H1 (cell line): ENCODE measurements at regions not wholly inside any gene's neighbourhood (a gene's known extent, or its start where the extent isn't known, plus 50 kb on each side); places are given as distances from the start of the nearest gene placed in this dataset.

ENCODE experiments used
- CTCF ChIA-PET: fragments of 300-600 bp; sonication (Branson Sonifier 250); formaldehyde crosslinking; loops from one replicate; lab custom pipeline; 2021; ENCODE audit not compliant: partially characterized antibody; lab: Charles Lee
- POLR2A ChIA-PET: fragments of 300-600 bp; sonication (Branson Sonifier 250); formaldehyde crosslinking; loops from one replicate; lab custom pipeline; 2021; ENCODE audit warnings: inconsistent platforms; ENCODE audit not compliant: partially characterized antibody; lab: Charles Lee
- DNase-seq, 2 experiments: peaks; one replicate each; pipeline versions ENCODE4 v3.0.0 to v3.0.0-alpha.2; 2010 to 2022; ENCODE audit warnings: low spot score in 2 of 2, low read depth in 1 of 2, mixed read lengths in 1 of 2
- FAIRE-seq: peaks from 2 replicates; lab custom pipeline; 2011; peaks lifted over from hg19 to GRCh38; lab: Jason Lieb, UNC
- H2AFZ ChIP-seq: 2 replicates; pipeline ENCODE4 v1.8.1; 2012; ENCODE audit warnings: low read length, inconsistent platforms
- H2AK5ac ChIP-seq: 2 replicates; pipeline ENCODE4 v1.6.1; 2013; ENCODE audit warnings: low read depth, low read length
- H2BK120ac ChIP-seq: replicated peaks from 2 replicates; pipeline ENCODE3; 2013; ENCODE audit warnings: low read depth, low read length, inconsistent platforms
- H2BK12ac ChIP-seq: 2 replicates; pipeline ENCODE4 v1.6.1; 2013; ENCODE audit warnings: low read depth, low read length
- H2BK15ac ChIP-seq: 2 replicates; pipeline ENCODE4 v1.6.1; 2013; ENCODE audit warnings: low read length
- H2BK20ac ChIP-seq: 2 replicates; pipeline ENCODE4 v1.6.1; 2013; ENCODE audit warnings: low read length
- H2BK5ac ChIP-seq: 2 replicates; pipeline ENCODE4 v1.6.1; 2013; ENCODE audit warnings: low read depth, low read length
- H3K14ac ChIP-seq: 2 replicates; pipeline ENCODE4 v1.6.1; 2013; ENCODE audit warnings: inconsistent platforms; ENCODE audit not compliant: insufficient read length
- H3K18ac ChIP-seq: 2 replicates; pipeline ENCODE4 v1.6.1; 2013; ENCODE audit warnings: low read length; ENCODE audit errors: extremely low read depth
- H3K23ac ChIP-seq: 2 replicates; pipeline ENCODE4 v1.6.1; 2013; ENCODE audit warnings: inconsistent platforms; ENCODE audit not compliant: insufficient read length
- H3K23me2 ChIP-seq: 2 replicates; pipeline ENCODE4 v1.6.1; 2013; ENCODE audit warnings: low read depth, low read length
- H3K27ac ChIP-seq: 2 replicates; pipeline ENCODE4 v1.6.1; 2011; ENCODE audit warnings: low read depth, low read length, inconsistent platforms
- H3K27me3 ChIP-seq, 4 experiments: replicated peaks in 1 of 4; 1 replicate in 1 of 4; 2 replicates in 3 of 4; pipeline versions ENCODE4 v1.6.1 to v1.8.1; 2011 to 2013; ENCODE audit warnings: low read length in 3 of 4, mild to moderate bottlenecking in 3 of 4, inconsistent platforms in 2 of 4, mixed read lengths in 2 of 4, moderate library complexity in 1 of 4; ENCODE audit not compliant: control insufficient read depth in 3 of 4, insufficient read depth in 3 of 4; ENCODE audit errors: extremely low read depth in 1 of 4
- H3K36me3 ChIP-seq, 4 experiments: 2 replicates each; pipeline versions ENCODE4 v1.6.1 to v1.8.1; 2011 to 2013; ENCODE audit warnings: mild to moderate bottlenecking in 4 of 4, low read length in 3 of 4, moderate library complexity in 2 of 4, control low read depth in 1 of 4, inconsistent platforms in 1 of 4; ENCODE audit not compliant: insufficient read depth in 4 of 4, control insufficient read depth in 2 of 4
- H3K4ac ChIP-seq: replicated peaks from 2 replicates; pipeline ENCODE3; 2013; ENCODE audit warnings: low read length, low read depth, mixed read lengths, inconsistent platforms; ENCODE audit not compliant: insufficient read length
- H3K4me1 ChIP-seq, 4 experiments: replicated peaks in 1 of 4; 1 replicate in 1 of 4; 2 replicates in 3 of 4; pipeline versions ENCODE4 v1.6.1 to v1.8.1; 2011 to 2013; ENCODE audit warnings: low read length in 3 of 4, inconsistent platforms in 2 of 4, mixed read lengths in 1 of 4; ENCODE audit not compliant: insufficient read depth in 4 of 4, control insufficient read depth in 3 of 4
- H3K4me2 ChIP-seq, 2 experiments: 2 replicates each; pipeline versions ENCODE4 v1.6.1 to v1.8.1; 2011 to 2013; ENCODE audit warnings: low read depth in 2 of 2, low read length in 2 of 2, control low read depth in 1 of 2, inconsistent platforms in 1 of 2, mild to moderate bottlenecking in 1 of 2; ENCODE audit not compliant: insufficient read depth in 1 of 2
- H3K4me3 ChIP-seq, 4 experiments: fragments of 200-600, 300-600 bp in 1 of 4; sonication (generic), shearing (Covaris generic), sonication (Bioruptor Twin) in 1 of 4; 2 replicates each; pipeline versions ENCODE4 v1.5.1 to v1.8.1; 2011 to 2016; ENCODE audit warnings: low read length in 4 of 4, low read depth in 3 of 4, control low read depth in 2 of 4, inconsistent platforms in 2 of 4, mild to moderate bottlenecking in 2 of 4, mixed read lengths in 1 of 4, moderate library complexity in 1 of 4; ENCODE audit not compliant: insufficient read depth in 2 of 4; ENCODE audit errors: extremely low read depth in 1 of 4
- H3K56ac ChIP-seq: replicated peaks from 2 replicates; pipeline ENCODE3; 2013; ENCODE audit warnings: low read depth, mild to moderate bottlenecking, mixed read lengths, low read length, inconsistent platforms; ENCODE audit not compliant: insufficient read length
- H3K79me1 ChIP-seq: 2 replicates; pipeline ENCODE4 v1.6.1; 2013; ENCODE audit warnings: low read depth, low read length, control low read depth
- H3K79me2 ChIP-seq, 2 experiments: 2 replicates each; pipeline versions ENCODE4 v1.6.1 to v1.8.1; 2012 to 2013; ENCODE audit warnings: low read length in 2 of 2, mild to moderate bottlenecking in 2 of 2, inconsistent platforms in 1 of 2; ENCODE audit not compliant: insufficient read depth in 2 of 2, control insufficient read depth in 1 of 2
- H3K9ac ChIP-seq, 4 experiments: replicated peaks in 1 of 4; 1 replicate in 1 of 4; 2 replicates in 3 of 4; pipeline versions ENCODE4 v1.6.1 to v1.8.1; 2011 to 2013; ENCODE audit warnings: low read depth in 3 of 4, low read length in 3 of 4, control low read depth in 2 of 4, mild to moderate bottlenecking in 2 of 4, moderate library complexity in 2 of 4, inconsistent platforms in 1 of 4; ENCODE audit errors: extremely low read depth in 1 of 4
- H3K9me3 ChIP-seq, 2 experiments: 2 replicates each; pipeline versions ENCODE4 v1.6.1 to v1.8.1; 2012 to 2013; ENCODE audit warnings: mild to moderate bottlenecking in 2 of 2, moderate library complexity in 2 of 2, control low read depth in 1 of 2, inconsistent platforms in 1 of 2, low read depth in 1 of 2, low read length in 1 of 2, mixed read lengths in 1 of 2; ENCODE audit not compliant: insufficient read depth in 2 of 2
- H4K20me1 ChIP-seq, 2 experiments: replicated peaks in 1 of 2; 2 replicates each; pipeline versions ENCODE3 to v1.8.1; 2011 to 2013; ENCODE audit warnings: inconsistent platforms in 2 of 2, low read length in 2 of 2, mild to moderate bottlenecking in 1 of 2; ENCODE audit not compliant: insufficient read depth in 2 of 2, control insufficient read depth in 1 of 2
- H4K5ac ChIP-seq: 2 replicates; pipeline ENCODE4 v1.6.1; 2013; ENCODE audit warnings: low read length, low read depth, mixed read lengths, inconsistent platforms; ENCODE audit not compliant: insufficient read length
- H4K8ac ChIP-seq: 2 replicates; pipeline ENCODE4 v1.8.0; 2013; ENCODE audit warnings: mild to moderate bottlenecking, moderate library complexity, low read length, inconsistent platforms; ENCODE audit not compliant: insufficient read depth; ENCODE audit errors: extremely low read depth
- H4K91ac ChIP-seq: replicated peaks from 2 replicates; pipeline ENCODE3; 2013; ENCODE audit warnings: low read length, mixed read lengths, inconsistent platforms; ENCODE audit not compliant: insufficient read length
- MAFK ChIP-seq: IDR thresholded peaks from 2 replicates; pipeline ENCODE4 v1.6.1; 2012; ENCODE audit warnings: low read depth, mild to moderate bottlenecking, improper control_type of control experiment, low read length
- NRF1 ChIP-seq: IDR thresholded peaks from 2 replicates; pipeline ENCODE4 v1.6.1; 2011; ENCODE audit warnings: mild to moderate bottlenecking, low read depth, low read length, improper control_type of control experiment
- WGBS, 2 experiments: shearing (Covaris generic) in 1 of 2; methylation state at CpG; one replicate each; pipeline versions ENCODE4 v1.1.6 to v1.1.7; 2013 to 2015; ENCODE audit warnings: low lambda C conversion rate in 2 of 2, mixed read lengths in 2 of 2, inconsistent platforms in 1 of 2, low coverage in 1 of 2, missing lambda C conversion rate in 1 of 2; ENCODE audit not compliant: insufficient replicate concordance in 2 of 2, insufficient coverage in 1 of 2, insufficient read length in 1 of 2; ENCODE audit errors: extremely low coverage in 1 of 2, missing lambda C conversion rate in 1 of 2; 5-methylcytosine and 5-hydroxymethylcytosine counted together

- no peak overlapping the region for H2BK20ac ChIP-seq
- no peak overlapping the region for H3K56ac ChIP-seq
- H4K91ac ChIP-seq = no peak overlapping the region
- H3K14ac ChIP-seq = no peak overlapping the region
- H3K36me3 ChIP-seq = no peaks in the 10 kb centered on the region
- H2AFZ ChIP-seq = no peak overlapping the region
- H3K79me2 ChIP-seq = no peaks in the 10 kb centered on the region
- no peaks in the 10 kb centered on the region for H4K20me1 ChIP-seq
- no peak overlapping the region for H4K5ac ChIP-seq
- CTCF ChIA-PET = interaction anchor here (0.6 kb wide), 1 partner anchor 927 kb away, joined by 3 read pairs; no protein-coding TSS in a partner anchor
- H3K4me3 ChIP-seq = no peak overlapping the region
- no peak for FAIRE-seq
- no peak overlapping the region for H2BK15ac ChIP-seq
- H3K18ac ChIP-seq = no peak overlapping the region
- no peak overlapping the region for H2AK5ac ChIP-seq
- H3K23ac ChIP-seq = no peak overlapping the region
- no peak overlapping the region for H2BK5ac ChIP-seq
- no peak overlapping the region for H3K9ac ChIP-seq
- H2BK12ac ChIP-seq = no peak overlapping the region
- H3K27ac ChIP-seq = no peak overlapping the region
- no peak overlapping the region for H4K8ac ChIP-seq
- TF ChIP-seq NRF1 (no peak), MAFK (peak; percentile 40; the same call in 1 of the 2 replicates)
- H3K9me3 ChIP-seq = no peaks in the 10 kb centered on the region
- H3K27me3 ChIP-seq = no peaks in the 10 kb centered on the region
- no peaks in the 10 kb centered on the region for H3K79me1 ChIP-seq
- POLR2A ChIA-PET = no interaction called here
- WGBS, 2 experiments = 64% methylated on average over 3 of the region's 3 CpGs; no CpG with 5 or more reads in 1 of the 2 experiments
- H3K4ac ChIP-seq = no peak overlapping the region
- DNase-seq = no peak
- no peak overlapping the region for H3K4me2 ChIP-seq
- no peaks in the 10 kb centered on the region; the same call in 1 of the 2 replicates for H3K23me2 ChIP-seq
- H2BK120ac ChIP-seq = no peak overlapping the region
- peaks cover 0 to 5% (median 4%) of the 10 kb centered on the region in 4 experiments; a peak in 4 of 7 replicates for H3K4me1 ChIP-seq
Measured at GRCh38 chr3:192038726-192039125, 577.8 kb downstream of the PYDC2 start.
